ENCODE measurements at regions not wholly inside any gene's neighbourhood (a gene's known extent, or its start where the extent isn't known, plus 50 kb on each side); places are given as distances from the start of the nearest gene placed in this dataset.

DNA sequence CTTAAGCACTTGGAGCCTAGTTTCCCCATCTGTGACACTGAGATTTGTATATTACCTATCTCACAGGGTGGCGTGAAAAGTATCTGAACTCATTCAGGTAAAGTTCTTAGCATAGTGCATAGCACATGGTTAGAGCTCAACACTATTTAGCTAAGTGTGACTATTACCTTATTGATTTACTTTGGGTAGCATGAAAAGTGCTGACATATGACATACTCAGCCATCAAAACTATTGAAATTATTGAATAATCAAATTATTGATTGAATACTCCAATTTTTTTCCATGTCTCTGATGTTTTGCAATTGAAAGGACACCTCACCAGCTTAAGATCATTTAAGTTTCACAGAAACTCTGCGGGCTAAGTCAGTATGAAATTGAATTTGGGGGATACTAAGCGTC lies 715.0 kb downstream of the EFNB2 start:
- TF ChIP-seq CTCF (IDR thresholded peaks at IDR 0.05) = no peak
- no peak for TF ChIP-seq POLR2AphosphoS5 (IDR thresholded peaks at IDR 0.05; ENCODE audit: insufficient read depth in 1 of 2, low read depth in 1 of 2)
- no peak for TF ChIP-seq POLR2A (IDR thresholded peaks at IDR 0.05)

All from vagina (tissue), 2 donors.